OCI-LY1 (cell line): ENCODE measurements at regions not wholly inside any gene's neighbourhood (a gene's known extent, or its start where the extent isn't known, plus 50 kb on each side); places are given as distances from the start of the nearest gene placed in this dataset.
A peak's percentile ranks its signal among the peaks of the same experiment; 100 is the strongest.

Experiments
- H2AFZ ChIP-seq: fragments of 200-600 bp; sonication (generic), shearing (Covaris generic); 2 replicates; pipeline ENCODE4 v1.6.0; 2014; ENCODE audit warnings: antibody characterized with exemption, mild to moderate bottlenecking, low read length
- H3F3A ChIP-seq: fragments of 200-600 bp; sonication (generic), shearing (Covaris generic); 2 replicates; pipeline ENCODE4 v1.6.0; 2014; ENCODE audit warnings: mild to moderate bottlenecking, antibody characterized with exemption, low read length, moderate library complexity; ENCODE audit not compliant: insufficient read depth
- H3K27ac ChIP-seq: fragments of 200-600 bp; sonication (generic); 2 replicates; pipeline ENCODE4 v1.5.1; 2014; ENCODE audit warnings: low read length, mixed run types, mild to moderate bottlenecking, low read depth; ENCODE audit not compliant: poor library complexity, severe bottlenecking
- H3K27me3 ChIP-seq: fragments of 200-600 bp; sonication (generic); 2 replicates; pipeline ENCODE4 v1.6.0; 2014; ENCODE audit warnings: antibody characterized with exemption, mild to moderate bottlenecking, low read length, moderate library complexity; ENCODE audit not compliant: insufficient read depth
- H3K36me3 ChIP-seq: fragments of 200-600 bp; sonication (generic); 2 replicates; pipeline ENCODE4 v1.6.1; 2014; ENCODE audit warnings: mild to moderate bottlenecking, antibody characterized with exemption, low read length, moderate library complexity, mixed read lengths; ENCODE audit not compliant: insufficient read depth
- H3K4me1 ChIP-seq: fragments of 200-600 bp; sonication (generic); 2 replicates; pipeline ENCODE4 v1.5.1; 2014; ENCODE audit warnings: mild to moderate bottlenecking, low read length, moderate library complexity; ENCODE audit not compliant: insufficient read depth, severe bottlenecking
- H3K4me2 ChIP-seq: fragments of 200-600 bp; sonication (generic), shearing (Covaris generic); 2 replicates; pipeline ENCODE4 v1.6.1; 2014; ENCODE audit warnings: low read length
- H3K4me3 ChIP-seq: fragments of 200-600 bp; sonication (generic); 2 replicates; pipeline ENCODE4 v1.5.1; 2014; ENCODE audit warnings: low read length, low read depth, mild to moderate bottlenecking, mixed read lengths; ENCODE audit not compliant: poor library complexity, severe bottlenecking
- H3K79me2 ChIP-seq: fragments of 200-600 bp; shearing (Covaris generic); 2 replicates; pipeline ENCODE4 v1.6.1; 2016; ENCODE audit warnings: mixed run types, low read length, mixed read lengths; ENCODE audit not compliant: insufficient read depth
- H3K9ac ChIP-seq: fragments of 200-600 bp; sonication (generic), shearing (Covaris generic); 2 replicates; pipeline ENCODE4 v1.6.1; 2014; ENCODE audit warnings: mild to moderate bottlenecking, low read length, mixed read lengths
- H3K9me2 ChIP-seq: fragments of 200-600 bp; sonication (generic), shearing (Covaris generic); 2 replicates; pipeline ENCODE4 v1.6.1; 2014; ENCODE audit warnings: low read depth, mild to moderate bottlenecking, low read length, mixed read lengths
- H3K9me3 ChIP-seq: fragments of 200-600 bp; shearing (Covaris generic); 2 replicates; pipeline ENCODE4 v1.6.1; 2014; ENCODE audit warnings: low read length, mixed read lengths
- H4K20me1 ChIP-seq: fragments of 200-600 bp; sonication (generic), shearing (Covaris generic); 2 replicates; pipeline ENCODE4 v1.6.0; 2016; ENCODE audit warnings: mild to moderate bottlenecking, low read length; ENCODE audit not compliant: insufficient read depth
- EZH2 ChIP-seq: fragments of 200-600 bp; sonication (generic), shearing (Covaris generic); IDR thresholded peaks from 2 replicates; pipeline ENCODE4 v1.8.0; 2017; ENCODE audit warnings: borderline replicate concordance, mixed run types, mild to moderate bottlenecking, antibody characterized with exemption, low read length, moderate library complexity, mixed read lengths
- TF ChIP-seq, protein P1 (sequence below): fragments of 200-600 bp; sonication (generic), shearing (Covaris generic); IDR thresholded peaks from 2 replicates; pipeline ENCODE4 v1.5.1; 2017; ENCODE audit warnings: mild to moderate bottlenecking, antibody characterized with exemption, low read length, moderate library complexity, mixed read lengths

GRCh38 chr13:33617055-33617454, 200.9 kb upstream of the RFC3 start:
- H3K9ac ChIP-seq: no peak overlapping the region
- no peaks in the 10 kb centered on the region for H3K79me2 ChIP-seq
- H3K27me3 ChIP-seq: no peaks in the 10 kb centered on the region
- TF ChIP-seq EZH2: no peak
- TF ChIP-seq, protein P1, sequence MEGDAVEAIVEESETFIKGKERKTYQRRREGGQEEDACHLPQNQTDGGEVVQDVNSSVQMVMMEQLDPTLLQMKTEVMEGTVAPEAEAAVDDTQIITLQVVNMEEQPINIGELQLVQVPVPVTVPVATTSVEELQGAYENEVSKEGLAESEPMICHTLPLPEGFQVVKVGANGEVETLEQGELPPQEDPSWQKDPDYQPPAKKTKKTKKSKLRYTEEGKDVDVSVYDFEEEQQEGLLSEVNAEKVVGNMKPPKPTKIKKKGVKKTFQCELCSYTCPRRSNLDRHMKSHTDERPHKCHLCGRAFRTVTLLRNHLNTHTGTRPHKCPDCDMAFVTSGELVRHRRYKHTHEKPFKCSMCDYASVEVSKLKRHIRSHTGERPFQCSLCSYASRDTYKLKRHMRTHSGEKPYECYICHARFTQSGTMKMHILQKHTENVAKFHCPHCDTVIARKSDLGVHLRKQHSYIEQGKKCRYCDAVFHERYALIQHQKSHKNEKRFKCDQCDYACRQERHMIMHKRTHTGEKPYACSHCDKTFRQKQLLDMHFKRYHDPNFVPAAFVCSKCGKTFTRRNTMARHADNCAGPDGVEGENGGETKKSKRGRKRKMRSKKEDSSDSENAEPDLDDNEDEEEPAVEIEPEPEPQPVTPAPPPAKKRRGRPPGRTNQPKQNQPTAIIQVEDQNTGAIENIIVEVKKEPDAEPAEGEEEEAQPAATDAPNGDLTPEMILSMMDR: no peak
- H3K9me3 ChIP-seq: no peaks in the 10 kb centered on the region
- H3K4me3 ChIP-seq: no peak overlapping the region
- H2AFZ ChIP-seq: no peak overlapping the region
- no peaks in the 10 kb centered on the region for H3K36me3 ChIP-seq
- H3K27ac ChIP-seq: no peak overlapping the region
- H3K9me2 ChIP-seq: no peaks in the 10 kb centered on the region
- no peaks in the 10 kb centered on the region for H3F3A ChIP-seq
- no peaks in the 10 kb centered on the region for H4K20me1 ChIP-seq
- no peak overlapping the region for H3K4me2 ChIP-seq
- peaks cover 34% of the 10 kb centered on the region for H3K4me1 ChIP-seq

DNA sequence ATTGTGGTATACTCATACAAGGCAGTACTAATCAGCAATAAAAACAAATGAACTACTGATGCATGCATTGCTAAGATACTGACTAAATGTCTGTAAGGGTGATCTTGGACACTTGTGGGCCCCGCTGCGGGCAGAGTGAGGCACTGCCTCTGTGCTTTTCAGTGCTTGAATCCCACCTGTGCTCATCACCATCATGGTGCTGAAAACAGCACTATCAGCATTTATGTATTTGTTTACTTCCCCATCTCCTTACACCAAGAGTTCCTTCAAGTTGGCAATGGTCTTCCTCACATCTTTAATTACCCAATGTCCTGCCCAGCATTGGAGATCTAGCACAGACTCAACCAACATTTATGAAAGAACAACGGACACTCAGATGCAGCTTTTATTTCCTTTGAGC, 193.7 kb upstream of the RFC3 start:
- Histone ChIP-seq H2AFZ (no peak overlapping the region), H3K36me3 (no peaks in the 10 kb centered on the region), H3F3A (no peaks in the 10 kb centered on the region), H3K27me3 (no peaks in the 10 kb centered on the region), H4K20me1 (no peaks in the 10 kb centered on the region), H3K9ac (no peak overlapping the region), H3K9me3 (no peaks in the 10 kb centered on the region), H3K79me2 (no peaks in the 10 kb centered on the region), H3K9me2 (no peaks in the 10 kb centered on the region), H3K27ac (no peak overlapping the region), H3K4me3 (no peak overlapping the region), H3K4me1 (peaks cover 11% of the 10 kb centered on the region), H3K4me2 (no peak overlapping the region)
- TF ChIP-seq EZH2: no peak
- TF ChIP-seq, protein P1: no peak

- no peaks in the 10 kb centered on the region for H3K9me2 ChIP-seq
- H3K9ac ChIP-seq: no peak overlapping the region
- peaks cover 11% of the 10 kb centered on the region for H3K4me1 ChIP-seq
- H3K36me3 ChIP-seq: no peaks in the 10 kb centered on the region
- H3K4me2 ChIP-seq: no peak overlapping the region; the same call in 1 of the 2 replicates
- no peak overlapping the region for H3K4me3 ChIP-seq
- no peak overlapping the region for H2AFZ ChIP-seq
- H3F3A ChIP-seq: no peaks in the 10 kb centered on the region
- H3K27ac ChIP-seq: peak overlapping the region; percentile 39
- H3K27me3 ChIP-seq: no peaks in the 10 kb centered on the region
- no peaks in the 10 kb centered on the region for H3K9me3 ChIP-seq
- no peak for TF ChIP-seq EZH2
- TF ChIP-seq, protein P1: no peak
- H3K79me2 ChIP-seq: no peaks in the 10 kb centered on the region
- H4K20me1 ChIP-seq: no peaks in the 10 kb centered on the region
Measured at GRCh38 chr13:33624740-33625139, 193.2 kb upstream of the RFC3 start.
